ENCODE measurements at regions not wholly inside any gene's neighbourhood (a gene's known extent, or its start where the extent isn't known, plus 50 kb on each side); places are given as distances from the start of the nearest gene placed in this dataset.

DNA sequence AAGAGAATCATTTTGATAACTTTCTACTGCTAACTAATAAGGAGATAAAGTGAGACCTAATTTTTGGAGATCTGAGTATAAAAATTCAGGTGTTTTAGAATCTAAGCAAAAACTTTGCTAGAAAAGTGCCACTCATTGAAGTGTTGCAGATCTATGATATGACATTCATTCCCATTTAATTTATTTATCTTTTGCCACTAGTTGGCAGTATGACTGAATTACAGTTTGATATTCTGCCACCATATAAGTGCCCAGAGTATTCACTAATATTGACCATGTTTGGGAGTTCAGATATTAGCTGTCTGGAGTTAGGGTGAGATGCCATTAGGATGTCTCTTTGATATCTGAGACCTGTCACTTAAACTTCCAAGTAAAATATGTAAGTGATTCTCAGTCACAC, 251.3 kb upstream of the GBE1 start:
- TF ChIP-seq TAF1 (IDR thresholded peaks at IDR 0.05; ENCODE audit: borderline replicate concordance, insufficient read depth, low read length) (no peak), POLR2AphosphoS5 (IDR thresholded peaks at IDR 0.05; ENCODE audit: low read depth, low read length) (no peak), SIN3A (IDR thresholded peaks at IDR 0.05; ENCODE audit: borderline replicate concordance, insufficient read depth, low read length) (no peak)
- TF ChIP-seq, protein P1, sequence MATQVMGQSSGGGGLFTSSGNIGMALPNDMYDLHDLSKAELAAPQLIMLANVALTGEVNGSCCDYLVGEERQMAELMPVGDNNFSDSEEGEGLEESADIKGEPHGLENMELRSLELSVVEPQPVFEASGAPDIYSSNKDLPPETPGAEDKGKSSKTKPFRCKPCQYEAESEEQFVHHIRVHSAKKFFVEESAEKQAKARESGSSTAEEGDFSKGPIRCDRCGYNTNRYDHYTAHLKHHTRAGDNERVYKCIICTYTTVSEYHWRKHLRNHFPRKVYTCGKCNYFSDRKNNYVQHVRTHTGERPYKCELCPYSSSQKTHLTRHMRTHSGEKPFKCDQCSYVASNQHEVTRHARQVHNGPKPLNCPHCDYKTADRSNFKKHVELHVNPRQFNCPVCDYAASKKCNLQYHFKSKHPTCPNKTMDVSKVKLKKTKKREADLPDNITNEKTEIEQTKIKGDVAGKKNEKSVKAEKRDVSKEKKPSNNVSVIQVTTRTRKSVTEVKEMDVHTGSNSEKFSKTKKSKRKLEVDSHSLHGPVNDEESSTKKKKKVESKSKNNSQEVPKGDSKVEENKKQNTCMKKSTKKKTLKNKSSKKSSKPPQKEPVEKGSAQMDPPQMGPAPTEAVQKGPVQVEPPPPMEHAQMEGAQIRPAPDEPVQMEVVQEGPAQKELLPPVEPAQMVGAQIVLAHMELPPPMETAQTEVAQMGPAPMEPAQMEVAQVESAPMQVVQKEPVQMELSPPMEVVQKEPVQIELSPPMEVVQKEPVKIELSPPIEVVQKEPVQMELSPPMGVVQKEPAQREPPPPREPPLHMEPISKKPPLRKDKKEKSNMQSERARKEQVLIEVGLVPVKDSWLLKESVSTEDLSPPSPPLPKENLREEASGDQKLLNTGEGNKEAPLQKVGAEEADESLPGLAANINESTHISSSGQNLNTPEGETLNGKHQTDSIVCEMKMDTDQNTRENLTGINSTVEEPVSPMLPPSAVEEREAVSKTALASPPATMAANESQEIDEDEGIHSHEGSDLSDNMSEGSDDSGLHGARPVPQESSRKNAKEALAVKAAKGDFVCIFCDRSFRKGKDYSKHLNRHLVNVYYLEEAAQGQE (IDR thresholded peaks at IDR 0.05; ENCODE audit: insufficient read depth in 1 of 2, low read depth in 2 of 2, low read length in 2 of 2), result no peak
